ENCODE measurements at regions not wholly inside any gene's neighbourhood (a gene's known extent, or its start where the extent isn't known, plus 50 kb on each side); places are given as distances from the start of the nearest gene placed in this dataset.

DNA sequence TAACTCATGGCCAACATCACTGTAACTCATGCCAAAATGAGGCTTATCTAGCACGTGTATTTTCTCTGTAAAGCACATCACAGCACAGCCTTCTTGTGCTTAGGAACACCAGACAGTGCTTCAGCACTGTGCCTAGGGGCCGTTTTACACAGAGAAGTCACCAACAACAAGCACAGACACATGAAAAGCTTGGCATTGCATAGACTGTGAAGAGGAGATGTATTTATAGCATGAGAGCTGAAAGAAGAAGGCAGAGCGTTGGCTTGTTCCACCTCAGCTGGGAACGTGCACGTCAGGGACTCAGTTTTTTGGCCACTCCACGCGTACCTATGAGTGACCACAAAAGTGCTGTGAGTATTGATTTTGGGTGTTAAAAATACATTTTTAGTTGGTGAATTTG lies 116.3 kb upstream of the SFRP2 start:
- TF ChIP-seq, protein P1, sequence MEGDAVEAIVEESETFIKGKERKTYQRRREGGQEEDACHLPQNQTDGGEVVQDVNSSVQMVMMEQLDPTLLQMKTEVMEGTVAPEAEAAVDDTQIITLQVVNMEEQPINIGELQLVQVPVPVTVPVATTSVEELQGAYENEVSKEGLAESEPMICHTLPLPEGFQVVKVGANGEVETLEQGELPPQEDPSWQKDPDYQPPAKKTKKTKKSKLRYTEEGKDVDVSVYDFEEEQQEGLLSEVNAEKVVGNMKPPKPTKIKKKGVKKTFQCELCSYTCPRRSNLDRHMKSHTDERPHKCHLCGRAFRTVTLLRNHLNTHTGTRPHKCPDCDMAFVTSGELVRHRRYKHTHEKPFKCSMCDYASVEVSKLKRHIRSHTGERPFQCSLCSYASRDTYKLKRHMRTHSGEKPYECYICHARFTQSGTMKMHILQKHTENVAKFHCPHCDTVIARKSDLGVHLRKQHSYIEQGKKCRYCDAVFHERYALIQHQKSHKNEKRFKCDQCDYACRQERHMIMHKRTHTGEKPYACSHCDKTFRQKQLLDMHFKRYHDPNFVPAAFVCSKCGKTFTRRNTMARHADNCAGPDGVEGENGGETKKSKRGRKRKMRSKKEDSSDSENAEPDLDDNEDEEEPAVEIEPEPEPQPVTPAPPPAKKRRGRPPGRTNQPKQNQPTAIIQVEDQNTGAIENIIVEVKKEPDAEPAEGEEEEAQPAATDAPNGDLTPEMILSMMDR (IDR thresholded peaks at IDR 0.05; ENCODE audit: insufficient read depth, low read length, poor library complexity, severe bottlenecking) = no peak
- TF ChIP-seq EZH2phosphoT487 (conservative IDR thresholded peaks at IDR 0.05; ENCODE audit: low read length) = no peak
